SK-MEL-5 (cell line): ENCODE measurements at regions not wholly inside any gene's neighbourhood (a gene's known extent, or its start where the extent isn't known, plus 50 kb on each side); places are given as distances from the start of the nearest gene placed in this dataset.

Experiments
- DNase-seq: peaks from one replicate; pipeline ENCODE4 v3.0.0-alpha.2; 2016; ENCODE audit warnings: low read depth, low spot score
- in situ Hi-C: cut with HindIII; loops from 2 replicates; pipeline ENCODE4 v1.10.0; 2016; ENCODE audit warnings: low sequenced_read_pairs, high pct_unique_total_duplicates, low pct_unique_long_range_greater_than_20kb

GRCh38 chr3:72606005-72606800, 242.0 kb downstream of the SHQ1 start:
- DNase-seq = peak; percentile 62
- in situ Hi-C loops = no loop called here

GRCh38 chr3:72604328-72604727, 243.9 kb downstream of the SHQ1 start:
- in situ Hi-C loops = no loop called here
- no peak for DNase-seq

GRCh38 chr3:72601983-72602750, 246.1 kb downstream of the SHQ1 start:
- in situ Hi-C loops = no loop called here
- DNase-seq = no peak

GRCh38 chr3:72601060-72601459, 247.2 kb downstream of the SHQ1 start:
- in situ Hi-C loops = no loop called here
- DNase-seq = no peak

GRCh38 chr3:72597756-72598195, 250.5 kb downstream of the SHQ1 start:
- in situ Hi-C loops = no loop called here
- peak; percentile 49 for DNase-seq

DNA sequence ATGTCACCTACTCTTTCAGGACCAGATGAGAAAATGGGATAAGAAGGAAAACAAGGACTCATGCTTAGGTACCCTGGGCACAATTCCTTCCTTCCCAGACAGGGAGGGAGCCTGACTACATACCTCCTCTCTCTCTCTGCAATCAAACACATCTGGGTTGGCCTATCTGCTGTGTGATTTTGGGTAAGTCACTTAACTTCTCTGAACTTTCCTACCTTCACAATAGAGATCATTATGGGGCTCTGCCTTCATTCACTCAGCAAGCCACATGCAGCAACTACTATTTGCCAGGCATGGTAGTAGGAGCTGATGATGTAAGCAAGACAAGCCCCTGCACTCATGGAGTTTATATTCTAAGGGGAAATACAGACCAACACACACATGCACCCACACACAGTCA, 251.2 kb downstream of the SHQ1 start:
- no peak for DNase-seq
- in situ Hi-C loops = no loop called here

DNA sequence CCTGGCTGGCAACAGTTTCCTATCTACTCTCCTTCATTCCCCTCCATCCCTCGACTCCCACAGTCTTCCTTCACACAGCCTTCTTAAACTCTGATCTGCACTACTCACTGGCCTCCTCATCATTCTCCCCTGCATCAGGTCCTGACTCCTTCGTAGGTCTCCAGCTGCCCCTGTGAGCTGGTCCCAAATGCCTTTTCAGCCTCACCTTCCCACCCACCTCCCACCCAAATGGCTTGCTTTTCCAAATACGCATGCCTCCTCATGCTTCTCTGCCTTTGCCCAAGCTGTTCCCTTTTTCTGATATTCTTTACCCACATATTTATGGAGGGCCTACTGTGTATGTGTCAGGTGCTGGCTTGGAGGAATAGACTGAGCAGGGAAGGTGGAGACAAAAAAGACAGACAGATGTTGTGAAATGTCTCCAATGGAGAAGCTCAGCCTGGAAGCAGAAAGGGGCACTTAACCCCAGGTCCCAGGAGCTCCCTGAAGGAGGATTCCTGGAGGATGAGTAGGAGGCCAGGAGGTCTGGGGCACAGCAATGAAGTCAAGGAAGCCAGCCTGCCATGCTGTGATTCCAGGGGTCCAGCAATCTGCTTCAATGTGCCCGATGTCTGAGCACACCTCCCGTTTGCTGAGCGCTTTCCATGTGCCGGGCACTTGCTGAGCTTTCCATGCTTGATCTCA, 252.2 kb downstream of the SHQ1 start:
- in situ Hi-C loops = no loop called here
- no peak for DNase-seq

- in situ Hi-C loops = no loop called here
- DNase-seq = no peak
These were observed 252.9 kb downstream of the SHQ1 start for GRCh38 chr3:72595376-72595775.

DNA sequence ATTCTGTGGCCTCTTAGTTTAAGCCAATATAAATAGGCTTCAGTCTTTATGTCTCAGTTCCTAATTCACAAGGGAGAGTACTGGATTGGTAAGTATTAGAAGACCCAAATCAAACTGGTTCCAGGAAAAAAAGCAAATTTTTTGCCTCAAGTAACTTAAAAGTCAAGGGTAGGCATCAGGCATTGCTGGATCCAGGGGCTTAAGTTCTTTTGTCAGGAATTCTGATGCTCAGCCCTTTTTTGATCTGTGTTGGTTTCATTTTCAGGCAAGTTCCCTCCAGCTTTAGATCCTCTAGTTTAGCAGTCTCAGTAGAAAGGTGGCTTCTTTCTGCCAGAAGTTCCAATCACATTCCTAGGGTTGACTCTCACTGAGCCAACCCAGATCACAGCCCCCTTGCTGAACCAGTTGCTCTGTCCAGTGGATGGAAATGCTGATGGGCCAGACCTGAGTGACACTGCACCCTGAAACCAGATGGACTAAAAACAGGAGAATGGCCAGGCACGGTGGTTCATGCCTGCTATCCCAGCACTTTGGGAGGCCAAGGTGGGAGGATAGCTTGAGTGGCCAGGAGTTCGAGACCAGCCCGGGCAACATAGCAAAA, 253.5 kb downstream of the SHQ1 start:
- no peak for DNase-seq
- in situ Hi-C loops = no loop called here

DNA sequence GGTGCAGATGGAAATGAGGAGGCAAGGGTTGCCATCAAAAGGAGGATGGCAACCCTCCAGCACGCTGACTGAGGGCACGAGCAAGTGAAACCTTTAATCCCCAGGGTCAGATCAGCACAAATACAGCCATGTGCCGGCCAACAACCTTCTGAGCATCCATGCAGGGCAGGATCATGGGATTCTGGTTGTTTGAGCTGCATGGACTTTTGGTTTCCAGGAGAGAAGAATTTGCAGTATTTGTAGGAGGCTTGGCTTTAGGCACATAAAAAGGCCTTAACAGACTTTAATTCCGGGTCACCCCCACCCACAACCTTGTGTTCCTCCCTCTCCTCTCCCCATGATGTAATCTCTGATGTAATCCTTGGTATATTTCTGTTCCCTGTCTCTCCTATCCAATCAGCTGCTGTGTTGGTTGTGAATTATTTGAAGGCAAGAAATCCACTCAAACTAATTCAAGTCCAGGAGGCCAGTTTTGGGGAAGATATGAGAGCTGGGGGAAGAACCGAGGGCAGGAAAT, 254.3 kb downstream of the SHQ1 start:
- in situ Hi-C loops = no loop called here
- DNase-seq = no peak

DNA sequence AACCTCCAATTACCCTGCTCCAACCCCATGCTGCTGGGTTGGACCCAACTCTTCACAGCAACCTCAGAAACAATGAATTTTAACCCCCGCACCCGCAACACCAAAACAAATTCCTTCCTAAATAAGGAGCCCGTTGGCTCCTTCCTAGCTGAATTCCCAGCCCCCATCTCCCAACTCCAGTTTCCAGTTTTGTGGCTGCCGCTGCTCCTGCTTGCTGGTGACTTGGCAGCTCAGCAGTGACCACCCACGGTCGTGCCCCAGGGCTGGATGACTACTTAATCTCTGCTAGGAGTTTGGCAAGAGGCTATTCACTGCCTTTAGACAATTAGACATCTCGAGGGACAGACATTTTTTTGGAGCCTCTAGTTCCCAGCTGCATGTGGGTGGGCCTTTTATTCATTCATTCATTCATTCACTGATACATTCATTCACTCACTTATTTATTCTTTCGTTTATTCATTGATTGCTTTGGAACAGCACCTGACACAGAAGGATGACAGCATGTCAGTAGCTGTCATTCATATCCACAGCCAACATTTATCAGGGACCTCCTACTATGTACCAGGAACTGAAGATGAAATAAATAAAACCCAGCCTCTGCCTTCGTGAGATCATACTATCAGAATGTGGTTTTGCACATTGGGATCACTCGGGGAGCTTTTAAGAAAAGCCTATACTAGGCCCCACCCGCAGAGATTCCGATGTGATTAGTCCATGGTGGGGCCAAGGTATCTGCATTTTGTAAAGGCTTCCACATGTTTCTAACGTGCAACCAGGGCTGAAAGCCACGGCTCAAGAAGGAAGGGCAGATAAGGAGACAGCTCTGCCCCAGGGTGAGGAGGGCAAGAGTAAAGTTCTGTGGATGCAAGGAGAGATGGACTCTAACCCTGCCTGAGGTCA, 256.5 kb downstream of the SHQ1 start:
- DNase-seq = peak; percentile 42
- in situ Hi-C loops = no loop called here

DNA sequence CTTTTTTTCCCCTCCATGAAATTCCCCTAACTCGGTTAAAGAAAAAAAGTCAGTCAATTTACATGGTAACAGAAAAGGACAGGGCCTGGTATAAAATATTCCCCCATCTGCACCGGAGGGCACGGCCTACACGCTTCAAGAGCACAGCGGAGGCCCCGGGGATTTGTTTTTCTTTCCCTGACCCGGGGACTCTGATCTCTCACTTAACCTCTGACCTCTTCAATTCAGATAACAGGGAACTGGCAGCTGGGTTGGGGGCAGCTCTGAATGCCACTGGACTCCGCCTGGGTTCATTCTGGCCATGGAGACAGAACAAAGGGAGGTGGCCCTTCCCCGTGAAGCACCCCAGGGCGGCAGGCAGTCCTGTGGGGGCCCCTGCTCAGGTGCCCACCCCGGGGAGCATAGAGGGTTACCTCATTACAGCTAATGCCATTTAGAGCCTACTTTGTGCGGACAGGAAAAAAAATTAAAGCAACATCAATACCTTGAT, 257.5 kb downstream of the SHQ1 start:
- no peak for DNase-seq
- in situ Hi-C loops = no loop called here

DNA sequence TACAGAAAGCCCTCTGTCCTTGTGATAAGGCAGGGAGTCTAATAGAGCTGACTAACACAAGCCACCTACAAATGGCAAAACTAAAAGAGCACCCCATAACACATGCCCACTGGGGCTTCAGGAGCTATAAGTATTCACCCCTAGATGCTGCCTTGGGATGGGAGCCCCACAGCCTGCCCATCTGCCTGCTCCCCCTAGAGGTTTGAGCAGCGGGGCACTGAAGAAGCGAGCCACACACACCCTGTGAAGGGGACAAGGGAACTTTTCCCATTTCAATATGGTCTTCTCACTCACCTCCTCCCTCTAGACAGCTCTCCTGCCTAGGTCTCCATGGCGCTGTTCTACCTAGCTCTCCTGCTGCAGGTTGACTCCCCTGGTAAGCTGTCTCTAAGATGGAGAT, 261.0 kb downstream of the SHQ1 start:
- no peak for DNase-seq
- in situ Hi-C loops = no loop called here

DNA sequence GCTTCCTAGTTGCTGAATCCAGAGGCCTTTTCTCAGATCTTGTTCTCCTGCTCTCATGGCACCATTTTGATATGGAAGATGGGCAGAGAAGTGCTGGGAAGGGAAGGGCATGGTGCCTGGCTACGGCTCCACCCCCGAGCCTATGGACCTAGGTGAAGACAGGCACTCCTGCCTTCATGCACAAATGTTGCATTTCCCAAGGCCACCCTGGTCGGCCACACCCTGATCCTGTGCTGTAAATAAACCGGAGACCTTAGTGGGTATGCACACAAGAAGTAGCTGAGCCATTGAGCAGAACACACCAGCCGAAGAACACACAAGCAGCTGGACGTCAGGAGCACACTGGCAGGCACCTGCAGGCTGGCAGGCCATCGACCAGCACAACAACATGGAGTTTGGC, 261.6 kb downstream of the SHQ1 start:
- in situ Hi-C loops = no loop called here
- DNase-seq = no peak

DNA sequence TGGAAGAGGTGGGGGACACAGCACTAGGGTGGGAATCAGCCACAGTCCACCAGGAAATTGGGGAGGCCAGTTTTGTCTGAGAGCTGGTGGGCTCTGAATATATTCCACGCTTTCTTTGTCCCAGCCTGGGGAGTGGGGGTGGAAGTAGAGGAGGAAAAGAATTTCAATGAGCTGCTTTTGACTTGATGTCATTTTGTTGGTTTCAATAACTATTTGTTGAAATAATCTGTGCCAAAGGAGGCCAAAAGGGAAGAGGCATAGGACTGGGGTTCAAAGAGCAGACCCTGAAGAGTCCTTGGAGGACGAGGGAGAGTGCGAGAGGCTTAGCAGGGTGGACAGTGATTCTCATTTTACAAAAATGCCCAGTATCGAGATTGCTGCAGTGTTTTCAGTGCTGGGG, 262.3 kb downstream of the SHQ1 start:
- in situ Hi-C loops = no loop called here

DNA sequence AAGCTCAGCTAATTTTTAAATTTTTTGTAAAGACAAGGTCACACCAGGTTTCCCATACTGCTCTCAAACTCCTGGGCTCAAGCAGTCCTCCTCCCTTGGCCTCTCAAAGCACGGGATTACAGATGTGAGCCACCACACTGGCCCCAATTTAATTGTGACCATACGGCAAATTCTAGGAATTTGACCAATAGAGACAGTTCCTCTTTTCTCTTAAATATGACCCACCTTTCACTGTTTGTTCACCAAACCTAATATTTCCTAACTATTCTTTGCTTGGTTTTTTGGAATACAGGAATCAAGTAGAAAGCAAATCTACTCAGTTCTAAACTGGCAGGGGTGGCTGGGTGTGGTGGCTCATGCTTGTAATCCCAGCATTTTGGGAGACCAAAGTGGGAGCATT, 264.0 kb downstream of the SHQ1 start:
- no peak for DNase-seq
- in situ Hi-C loops = no loop called here

More for the DNA sequence above, 262.3 kb downstream of the SHQ1 start:
- no peak for DNase-seq

GRCh38 chr3:72582963-72583362, 265.3 kb downstream of the SHQ1 start:
- in situ Hi-C loops = no loop called here
- no peak for DNase-seq
